GM19238 (cell line): ENCODE measurements at regions not wholly inside any gene's neighbourhood (a gene's known extent, or its start where the extent isn't known, plus 50 kb on each side); places are given as distances from the start of the nearest gene placed in this dataset.

Experiments
- DNase-seq: peaks from one replicate; pipeline ENCODE4 v3.0.0; 2011; ENCODE audit warnings: low spot score; ENCODE audit not compliant: insufficient read length

- no peak for DNase-seq
These were observed 128.3 kb upstream of the ROBO1 start for GRCh38 chr3:79896086-79896485.

GRCh38 chr3:79887213-79887612, 119.4 kb upstream of the ROBO1 start:
- no peak for DNase-seq

DNA sequence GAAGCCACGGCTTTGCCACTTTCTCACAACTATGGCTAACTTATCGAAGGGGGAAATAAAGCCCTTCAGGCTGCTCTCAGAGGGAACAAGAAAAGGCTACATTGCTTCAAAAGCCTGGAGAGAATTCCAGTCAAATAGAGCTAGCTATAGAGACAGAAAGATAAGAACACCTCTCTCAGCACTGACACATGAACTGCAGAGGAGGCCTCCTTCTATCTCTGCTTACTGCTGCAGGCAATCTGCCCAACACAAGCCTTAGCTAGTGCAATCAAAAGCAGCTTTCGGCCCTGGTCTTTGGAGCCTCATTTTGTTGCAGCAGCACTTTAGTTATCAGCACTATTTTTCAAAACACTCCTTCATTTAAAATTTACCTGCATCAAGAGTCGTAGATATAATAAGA, 118.4 kb upstream of the ROBO1 start:
- no peak for DNase-seq

GRCh38 chr3:79885407-79885806, 117.6 kb upstream of the ROBO1 start:
- no peak for DNase-seq

- no peak for DNase-seq
These were observed 116.6 kb upstream of the ROBO1 start for GRCh38 chr3:79884354-79884753.

DNA sequence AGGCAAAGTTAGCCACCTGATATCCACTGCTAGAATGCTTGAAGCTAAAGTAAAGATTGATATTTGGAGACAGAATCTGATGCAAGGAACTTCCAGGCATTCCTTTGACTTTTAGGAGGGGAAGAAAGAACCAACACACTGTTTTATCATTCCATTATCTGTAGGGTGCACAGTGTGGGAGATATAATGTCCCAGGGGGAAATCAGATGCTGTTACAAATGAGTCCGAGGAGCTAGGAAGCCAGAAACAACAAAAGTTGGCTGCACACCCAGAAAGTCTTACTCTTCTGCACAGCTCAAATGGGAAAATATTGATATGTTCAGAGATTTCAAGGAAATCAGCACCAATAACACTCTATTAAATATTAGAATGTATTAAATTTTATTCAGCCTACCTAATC, 113.6 kb upstream of the ROBO1 start:
- no peak for DNase-seq

GRCh38 chr3:79878708-79879107, 110.9 kb upstream of the ROBO1 start:
- DNase-seq: no peak

DNA sequence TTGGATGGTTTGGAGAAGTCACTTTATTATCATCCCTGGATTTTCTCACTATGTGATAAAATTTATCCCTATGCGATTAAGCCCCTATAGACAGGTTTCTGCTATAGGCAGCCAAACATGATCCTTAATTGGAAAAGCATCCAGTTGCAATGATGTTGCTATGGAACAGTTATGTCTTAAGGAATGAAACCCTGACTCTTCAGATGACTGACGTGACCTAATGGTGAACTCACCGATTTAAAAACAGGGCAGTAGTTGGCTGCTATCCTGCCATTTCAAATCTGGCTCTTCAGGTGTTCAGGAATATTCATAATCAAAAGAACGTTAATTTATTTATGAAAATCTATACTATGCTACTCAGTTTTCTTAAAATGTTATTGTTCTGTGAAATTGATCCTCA, 106.8 kb upstream of the ROBO1 start:
- DNase-seq: no peak

DNA sequence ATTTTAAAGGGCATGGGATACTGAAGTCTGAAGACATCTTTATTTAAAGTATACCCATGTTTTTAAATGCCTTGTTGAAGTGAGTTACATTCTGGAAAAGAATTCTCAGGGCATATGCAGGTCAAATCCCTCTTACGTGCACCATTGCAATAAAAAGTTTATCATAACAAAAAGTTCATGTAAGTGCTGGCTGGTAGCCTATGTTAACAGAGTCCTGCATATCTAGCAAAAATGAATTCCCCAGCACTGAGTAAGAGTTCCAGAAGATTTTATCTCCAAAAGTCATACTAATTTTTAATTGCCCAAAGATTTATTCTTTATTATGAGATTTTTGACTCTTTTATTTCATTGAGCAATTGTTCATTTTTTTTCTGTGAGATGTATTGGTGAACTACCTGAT, 104.7 kb upstream of the ROBO1 start:
- no peak for DNase-seq

DNA sequence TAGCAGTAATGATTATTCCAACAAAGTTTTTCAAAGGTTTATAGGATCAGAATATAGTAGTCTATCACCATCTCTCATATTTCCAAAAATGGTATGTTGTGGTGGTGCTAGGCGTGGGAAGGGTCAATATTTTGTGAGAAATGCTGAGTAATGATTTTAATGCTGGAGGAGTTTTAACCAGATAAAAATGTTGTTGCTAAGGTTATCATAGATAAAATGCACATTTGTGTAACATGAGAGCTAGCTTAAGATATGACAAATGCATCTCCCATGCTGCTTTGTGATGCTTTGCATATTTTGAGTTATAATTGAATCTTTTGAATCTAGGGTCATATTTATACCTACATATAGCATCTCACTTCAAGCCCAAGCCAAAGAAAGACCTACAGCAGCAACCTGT, 103.9 kb upstream of the ROBO1 start:
- DNase-seq: no peak

GRCh38 chr3:79870313-79870620, 102.5 kb upstream of the ROBO1 start:
- no peak for DNase-seq

GRCh38 chr3:79869461-79870312, 101.9 kb upstream of the ROBO1 start:
- DNase-seq: no peak

DNA sequence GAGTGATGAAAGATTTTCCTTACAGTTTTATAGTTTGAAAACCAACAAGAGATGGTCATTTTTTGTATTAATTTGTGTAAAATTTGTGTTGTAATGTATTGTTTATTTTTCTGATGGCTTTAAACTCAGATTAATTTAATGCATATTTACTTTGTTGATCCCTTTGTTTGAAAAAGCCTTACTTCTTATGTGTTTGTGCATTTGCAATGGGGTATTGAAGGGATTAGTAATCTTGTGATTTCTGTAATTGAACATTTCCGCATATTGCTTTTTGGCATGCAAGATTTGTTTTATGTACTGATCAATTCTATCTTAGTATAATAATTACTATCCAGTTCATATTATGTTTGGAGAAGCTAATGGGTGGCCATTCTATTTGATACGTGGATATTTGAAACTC, 98.4 kb upstream of the ROBO1 start:
- DNase-seq: no peak

- DNase-seq: no peak
These were observed 96.3 kb upstream of the ROBO1 start for GRCh38 chr3:79864077-79864476.

GRCh38 chr3:79848876-79849275, 81.1 kb upstream of the ROBO1 start:
- no peak for DNase-seq

DNA sequence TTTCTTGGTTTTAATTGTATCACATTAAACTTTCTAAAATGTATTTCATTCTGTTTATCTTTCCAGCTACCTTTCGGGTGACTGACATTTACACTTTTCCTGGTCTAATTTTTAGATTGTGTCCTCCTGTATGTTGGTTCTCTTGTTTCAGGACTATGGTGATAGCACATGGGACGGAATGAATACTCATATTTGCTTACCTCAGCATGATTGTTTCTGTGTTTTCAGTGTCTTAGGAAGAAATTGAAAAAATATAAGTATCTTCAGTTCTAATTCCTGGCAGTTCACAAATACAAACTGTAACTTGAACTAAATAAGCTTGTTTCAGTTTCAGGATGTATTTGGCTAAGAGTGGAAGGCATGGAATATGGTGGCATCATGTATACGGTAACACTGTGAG, 80.1 kb upstream of the ROBO1 start:
- no peak for DNase-seq

- no peak for DNase-seq
These were observed 78.5 kb upstream of the ROBO1 start for GRCh38 chr3:79846148-79846933.

DNA sequence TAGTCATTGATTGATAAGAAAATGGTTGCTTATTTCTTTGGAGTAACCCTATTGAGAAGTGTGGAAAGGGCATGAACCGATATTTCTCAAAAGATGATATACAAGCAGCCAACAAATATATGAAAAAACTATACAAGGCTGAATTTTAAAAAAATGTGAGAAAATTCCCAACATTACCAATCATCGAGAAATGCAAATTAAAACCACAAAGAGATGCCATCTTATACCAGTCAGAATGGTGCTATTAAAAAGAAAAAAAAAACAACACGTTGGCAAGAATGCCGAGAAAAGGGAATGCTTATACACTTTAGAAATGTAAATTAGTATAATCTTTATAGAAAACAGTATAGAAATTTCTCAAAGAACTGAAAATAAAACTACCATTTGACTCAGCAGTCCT, 77.7 kb upstream of the ROBO1 start:
- DNase-seq: no peak

DNA sequence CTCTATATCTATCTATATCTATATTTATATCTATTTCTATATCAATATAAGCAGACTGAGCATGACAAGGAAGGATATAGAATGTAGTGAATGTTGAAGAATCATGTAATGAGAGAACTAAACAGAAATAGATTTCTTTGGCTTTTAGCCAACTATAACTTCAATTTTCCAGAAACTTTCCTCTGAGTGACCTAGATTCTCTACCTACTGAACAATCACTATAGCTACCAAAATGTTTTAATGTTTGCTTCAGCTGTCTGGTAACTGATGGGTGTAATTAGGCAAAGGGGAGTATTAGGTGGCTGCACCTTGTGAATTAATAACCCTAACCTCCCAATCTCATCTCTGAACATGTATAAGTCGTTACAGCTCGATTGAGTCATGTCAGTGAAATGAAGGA, 76.4 kb upstream of the ROBO1 start:
- no peak for DNase-seq

- DNase-seq: no peak
These were observed 75.4 kb upstream of the ROBO1 start for GRCh38 chr3:79843180-79843579.

GRCh38 chr3:79835701-79836100, 67.9 kb upstream of the ROBO1 start:
- DNase-seq: no peak

- DNase-seq: no peak
These were observed 56.4 kb upstream of the ROBO1 start for GRCh38 chr3:79824166-79824565.

GRCh38 chr3:79822076-79822475, 54.3 kb upstream of the ROBO1 start:
- DNase-seq: no peak
